Activated naive CD8-positive, alpha-beta T cell treated with anti-CD3 and anti-CD28 coated beads, Interleukin-2, amount 50 U/mL, for 24 hours (primary cell): ENCODE measurements at regions not wholly inside any gene's neighbourhood (a gene's known extent, or its start where the extent isn't known, plus 50 kb on each side); places are given as distances from the start of the nearest gene placed in this dataset.

Experiments used
- ATAC-seq: fragments of 150-1000 bp; cut with Tn5 transposase; one replicate; pipeline ENCODE4 v1.10.0; 2021
- DNase-seq: peaks from one replicate; pipeline ENCODE4 v3.0.0; 2021
- H3K27ac Mint-ChIP-seq: one replicate; pipeline ENCODE4 v1.8.0; 2021; ENCODE audit warnings: mild to moderate bottlenecking, mixed read lengths
- H3K27me3 Mint-ChIP-seq: one replicate; pipeline ENCODE4 v1.8.0; 2021; ENCODE audit warnings: mixed read lengths
- H3K36me3 Mint-ChIP-seq: one replicate; pipeline ENCODE4 v1.8.0; 2021; ENCODE audit warnings: low read depth, mixed read lengths
- H3K4me1 Mint-ChIP-seq: one replicate; pipeline ENCODE4 v1.8.0; 2021; ENCODE audit warnings: mixed read lengths
- H3K4me3 Mint-ChIP-seq: one replicate; pipeline ENCODE4 v1.8.0; 2021; ENCODE audit warnings: mild to moderate bottlenecking, moderate library complexity, mixed read lengths
- H3K9me3 Mint-ChIP-seq: one replicate; pipeline ENCODE4 v1.8.0; 2021; ENCODE audit warnings: mixed read lengths

- DNase-seq: no peak
- no peak for ATAC-seq
- Mint-ChIP-seq H3K4me1 (no peaks in the 10 kb centered on the region), H3K4me3 (no peak overlapping the region), H3K36me3 (no peaks in the 10 kb centered on the region), H3K9me3 (peaks cover 19% of the 10 kb centered on the region), H3K27ac (no peak overlapping the region), H3K27me3 (no peaks in the 10 kb centered on the region)
Measured at GRCh38 chr9:82650368-82650767, 412.6 kb downstream of the RASEF start.

- H3K27ac Mint-ChIP-seq: no peak overlapping the region
- no peaks in the 10 kb centered on the region for H3K4me1 Mint-ChIP-seq
- no peak for ATAC-seq
- no peak overlapping the region for H3K4me3 Mint-ChIP-seq
- peaks cover 19% of the 10 kb centered on the region for H3K9me3 Mint-ChIP-seq
- DNase-seq: no peak
- H3K36me3 Mint-ChIP-seq: no peaks in the 10 kb centered on the region
- H3K27me3 Mint-ChIP-seq: no peaks in the 10 kb centered on the region
Measured at GRCh38 chr9:82651474-82651873, 411.5 kb downstream of the RASEF start.

- H3K4me1 Mint-ChIP-seq: no peaks in the 10 kb centered on the region
- H3K4me3 Mint-ChIP-seq: no peak overlapping the region
- H3K9me3 Mint-ChIP-seq: peaks cover 4% of the 10 kb centered on the region
- ATAC-seq: no peak
- DNase-seq: no peak
- H3K36me3 Mint-ChIP-seq: no peaks in the 10 kb centered on the region
- no peak overlapping the region for H3K27ac Mint-ChIP-seq
- no peaks in the 10 kb centered on the region for H3K27me3 Mint-ChIP-seq
Measured at GRCh38 chr9:82665324-82665723, 397.6 kb downstream of the RASEF start.

GRCh38 chr9:82668689-82669199, 394.2 kb downstream of the RASEF start:
- no peaks in the 10 kb centered on the region for H3K27me3 Mint-ChIP-seq
- DNase-seq (no peak), ATAC-seq (no peak)
- no peaks in the 10 kb centered on the region for H3K36me3 Mint-ChIP-seq
- no peak overlapping the region for H3K27ac Mint-ChIP-seq
- H3K4me3 Mint-ChIP-seq: no peak overlapping the region
- H3K4me1 Mint-ChIP-seq: no peaks in the 10 kb centered on the region
- H3K9me3 Mint-ChIP-seq: no peaks in the 10 kb centered on the region

GRCh38 chr9:82670000-82670399, 392.9 kb downstream of the RASEF start:
- Mint-ChIP-seq H3K27me3 (no peaks in the 10 kb centered on the region), H3K27ac (no peak overlapping the region), H3K4me3 (no peak overlapping the region), H3K9me3 (no peaks in the 10 kb centered on the region), H3K36me3 (no peaks in the 10 kb centered on the region), H3K4me1 (no peaks in the 10 kb centered on the region)
- DNase-seq (no peak), ATAC-seq (no peak)

GRCh38 chr9:82670726-82671125, 392.2 kb downstream of the RASEF start:
- DNase-seq: no peak
- no peaks in the 10 kb centered on the region for H3K4me1 Mint-ChIP-seq
- no peaks in the 10 kb centered on the region for H3K36me3 Mint-ChIP-seq
- H3K27ac Mint-ChIP-seq: no peak overlapping the region
- no peak for ATAC-seq
- H3K27me3 Mint-ChIP-seq: no peaks in the 10 kb centered on the region
- H3K4me3 Mint-ChIP-seq: no peak overlapping the region
- no peaks in the 10 kb centered on the region for H3K9me3 Mint-ChIP-seq

- DNase-seq (no peak), ATAC-seq (no peak)
- Mint-ChIP-seq H3K4me3 (no peak overlapping the region), H3K4me1 (no peaks in the 10 kb centered on the region), H3K27ac (no peak overlapping the region), H3K9me3 (no peaks in the 10 kb centered on the region), H3K27me3 (no peaks in the 10 kb centered on the region), H3K36me3 (no peaks in the 10 kb centered on the region)
Measured at GRCh38 chr9:82673201-82673600, 389.7 kb downstream of the RASEF start.

- H3K4me1 Mint-ChIP-seq: no peaks in the 10 kb centered on the region
- no peak overlapping the region for H3K27ac Mint-ChIP-seq
- no peaks in the 10 kb centered on the region for H3K27me3 Mint-ChIP-seq
- H3K4me3 Mint-ChIP-seq: no peak overlapping the region
- H3K36me3 Mint-ChIP-seq: no peaks in the 10 kb centered on the region
- ATAC-seq (no peak), DNase-seq (no peak)
- no peaks in the 10 kb centered on the region for H3K9me3 Mint-ChIP-seq
Measured at GRCh38 chr9:82673919-82674318, 389.0 kb downstream of the RASEF start.

- ATAC-seq (no peak), DNase-seq (no peak)
- H3K36me3 Mint-ChIP-seq: no peaks in the 10 kb centered on the region
- H3K27me3 Mint-ChIP-seq: no peaks in the 10 kb centered on the region
- no peaks in the 10 kb centered on the region for H3K4me1 Mint-ChIP-seq
- no peaks in the 10 kb centered on the region for H3K9me3 Mint-ChIP-seq
- H3K27ac Mint-ChIP-seq: no peak overlapping the region
- no peak overlapping the region for H3K4me3 Mint-ChIP-seq
Measured at GRCh38 chr9:82675102-82675501, 387.8 kb downstream of the RASEF start.

GRCh38 chr9:82675605-82676004, 387.3 kb downstream of the RASEF start:
- H3K4me3 Mint-ChIP-seq: no peak overlapping the region
- no peaks in the 10 kb centered on the region for H3K9me3 Mint-ChIP-seq
- H3K27me3 Mint-ChIP-seq: no peaks in the 10 kb centered on the region
- ATAC-seq (no peak), DNase-seq (no peak)
- no peaks in the 10 kb centered on the region for H3K4me1 Mint-ChIP-seq
- H3K27ac Mint-ChIP-seq: no peak overlapping the region
- H3K36me3 Mint-ChIP-seq: no peaks in the 10 kb centered on the region

GRCh38 chr9:82677086-82677485, 385.9 kb downstream of the RASEF start:
- H3K4me1 Mint-ChIP-seq: no peaks in the 10 kb centered on the region
- H3K9me3 Mint-ChIP-seq: no peaks in the 10 kb centered on the region

GRCh38 chr9:82679472-82679871, 383.5 kb downstream of the RASEF start:
- DNase-seq (no peak), ATAC-seq (no peak)
- Mint-ChIP-seq H3K27me3 (no peaks in the 10 kb centered on the region), H3K4me3 (no peak overlapping the region), H3K4me1 (no peaks in the 10 kb centered on the region), H3K9me3 (no peaks in the 10 kb centered on the region), H3K27ac (no peak overlapping the region), H3K36me3 (no peaks in the 10 kb centered on the region)

More at GRCh38 chr9:82677086-82677485, 385.9 kb downstream of the RASEF start:
- ATAC-seq: no peak
- Mint-ChIP-seq H3K4me3 (no peak overlapping the region), H3K27ac (no peak overlapping the region), H3K27me3 (no peaks in the 10 kb centered on the region), H3K36me3 (no peaks in the 10 kb centered on the region)
- DNase-seq: no peak

GRCh38 chr9:82680179-82680935, 382.6 kb downstream of the RASEF start:
- H3K27me3 Mint-ChIP-seq: no peaks in the 10 kb centered on the region
- no peak overlapping the region for H3K27ac Mint-ChIP-seq
- H3K4me3 Mint-ChIP-seq: no peak overlapping the region
- no peaks in the 10 kb centered on the region for H3K36me3 Mint-ChIP-seq
- DNase-seq (no peak), ATAC-seq (no peak)
- no peaks in the 10 kb centered on the region for H3K9me3 Mint-ChIP-seq
- no peaks in the 10 kb centered on the region for H3K4me1 Mint-ChIP-seq

- no peaks in the 10 kb centered on the region for H3K27me3 Mint-ChIP-seq
- DNase-seq (no peak), ATAC-seq (no peak)
- peaks cover 5% of the 10 kb centered on the region for H3K9me3 Mint-ChIP-seq
- H3K4me3 Mint-ChIP-seq: no peak overlapping the region
- H3K36me3 Mint-ChIP-seq: no peaks in the 10 kb centered on the region
- no peaks in the 10 kb centered on the region for H3K4me1 Mint-ChIP-seq
- no peak overlapping the region for H3K27ac Mint-ChIP-seq
Measured at GRCh38 chr9:82681809-82682208, 381.1 kb downstream of the RASEF start.

GRCh38 chr9:82682431-82682830, 380.5 kb downstream of the RASEF start:
- H3K9me3 Mint-ChIP-seq: peaks cover 5% of the 10 kb centered on the region
- ATAC-seq: no peak
- no peaks in the 10 kb centered on the region for H3K36me3 Mint-ChIP-seq
- no peak overlapping the region for H3K27ac Mint-ChIP-seq
- H3K27me3 Mint-ChIP-seq: no peaks in the 10 kb centered on the region
- H3K4me1 Mint-ChIP-seq: no peaks in the 10 kb centered on the region
- DNase-seq: no peak
- H3K4me3 Mint-ChIP-seq: no peak overlapping the region

GRCh38 chr9:82695704-82696103, 367.2 kb downstream of the RASEF start:
- no peak overlapping the region for H3K4me3 Mint-ChIP-seq
- peaks cover 2% of the 10 kb centered on the region for H3K36me3 Mint-ChIP-seq
- no peak for ATAC-seq
- DNase-seq: no peak
- H3K4me1 Mint-ChIP-seq: no peaks in the 10 kb centered on the region
- no peak overlapping the region for H3K27ac Mint-ChIP-seq
- peaks cover 16% of the 10 kb centered on the region for H3K9me3 Mint-ChIP-seq
- H3K27me3 Mint-ChIP-seq: no peaks in the 10 kb centered on the region
